Heart left ventricle (tissue), 16 donors: ENCODE measurements at regions not wholly inside any gene's neighbourhood (a gene's known extent, or its start where the extent isn't known, plus 50 kb on each side); places are given as distances from the start of the nearest gene placed in this dataset.

Experiments used
- ATAC-seq, 4 donors: fragments of 200-7000 bp; cut with Tn5 transposase; one replicate each; pipeline ENCODE4 v1.9.1; 2020 to 2022; ENCODE audit warnings: moderate library complexity in 4 of 4, mild to moderate bottlenecking in 3 of 4, moderate number of reproducible peaks in 1 of 4
- DNase-seq, 5 donors: peaks; one replicate each; pipeline ENCODE4 v3.0.0-alpha.2; 2020
- H3K27ac ChIP-seq, 12 donors: fragments of 200-600 bp; sonication (generic) in 4 of 12; one replicate each; pipeline versions ENCODE4 v1.5.0 to v1.8.0; 2016 to 2022; ENCODE audit warnings: mild to moderate bottlenecking in 2 of 12
- H3K27me3 ChIP-seq, 9 donors: fragments of 200-600 bp; sonication (generic) in 2 of 9; one replicate each; pipeline versions ENCODE4 v1.5.1 to v1.8.0; 2016 to 2022; ENCODE audit warnings: mild to moderate bottlenecking in 3 of 9
- H3K36me3 ChIP-seq, 9 donors: fragments of 200-600 bp; sonication (generic) in 2 of 9; one replicate each; pipeline versions ENCODE4 v1.5.0 to v1.8.0; 2018 to 2022; ENCODE audit warnings: mild to moderate bottlenecking in 2 of 9
- H3K4me1 ChIP-seq, 12 donors: fragments of 200-600 bp; sonication (generic) in 4 of 12; one replicate each; pipeline versions ENCODE4 v1.5.0 to v1.8.0; 2016 to 2022; ENCODE audit warnings: mild to moderate bottlenecking in 3 of 12
- H3K4me3 ChIP-seq, 12 donors: fragments of 200-600 bp; sonication (generic) in 4 of 12; one replicate each; pipeline versions ENCODE4 v1.5.0 to v1.8.0; 2017 to 2022; ENCODE audit warnings: mild to moderate bottlenecking in 9 of 12, moderate library complexity in 4 of 12
- H3K9me3 ChIP-seq, 12 donors: fragments of 200-600 bp; sonication (generic) in 4 of 12; one replicate each; pipeline versions ENCODE4 v1.5.0 to v1.8.0; 2016 to 2022; ENCODE audit warnings: mild to moderate bottlenecking in 1 of 12
- POLR2A ChIP-seq, 2 donors: fragments of 450-650 bp; IDR thresholded peaks; one replicate each; pipeline ENCODE4 v1.6.1; 2017; ENCODE audit warnings: antibody characterized with exemption in 2 of 2, mild to moderate bottlenecking in 2 of 2, moderate library complexity in 2 of 2
- WGBS, 4 donors: extraction: QIAGEN DNeasy Blood & Tissue Kit in 2 of 4; methylation state at CpG; one replicate each; pipeline versions ENCODE4 v1.1.5 to v1.1.7; 2013 to 2018; 5-methylcytosine and 5-hydroxymethylcytosine counted together
- intact Hi-C, 10 donors: fragments of 100-400 bp; cut with DNase I; formaldehyde crosslinking; loops; one replicate each; pipeline versions ENCODE4 v1.11.1 to v1.14.2; 2022
- TF ChIP-seq, protein P1 (sequence below), 12 donors: fragments of 200-600 bp; sonication (generic) in 4 of 12; IDR thresholded peaks; one replicate each; pipeline versions ENCODE4 v1.5.0 to v1.8.0; 2018 to 2022; ENCODE audit warnings: antibody characterized with exemption in 12 of 12, mild to moderate bottlenecking in 5 of 12
- donor health status: ischemic (EF 13 %, LVEDD 7.1; RV severe dilation, severe dysfunction).
- donor health status: healthy with polysubstance abuse.
- donor health status: DM: no; HTN: yes; CAD: no.
- donor health status: DM: no; HTN: no; CAD: no.
- donor health status: ischemic (EF 25% LVEDD 6.9; RV normal size, moderate dysfunction).
- donor health status: ischemic (EF 25% LVEDD 5.7; RV mildly dilated, moderate dysfunction).
- donor health status: healthy.
- donor health status: DM: yes; HTN: yes; CAD: no.
- donor health status: ischemic (EF 35%, LVEDD 5.7; RV mildly dilated, moderate dysfunction).
- donor health status: nonischemic (EF 11% LVEDD 7.7; RV severe dilation, severe dysfunction).
- donor health status: DM: yes; HTN: yes; CAD: no.
- donor health status: PGD.
- donor health status: ischemic (EF 29% LVEDD 5.4; RV normal size, mild dysfunction).
- donor health status: nonischemic (EF 23%, LVEDD 6.1; RV moderate dilation, normal function).

DNA sequence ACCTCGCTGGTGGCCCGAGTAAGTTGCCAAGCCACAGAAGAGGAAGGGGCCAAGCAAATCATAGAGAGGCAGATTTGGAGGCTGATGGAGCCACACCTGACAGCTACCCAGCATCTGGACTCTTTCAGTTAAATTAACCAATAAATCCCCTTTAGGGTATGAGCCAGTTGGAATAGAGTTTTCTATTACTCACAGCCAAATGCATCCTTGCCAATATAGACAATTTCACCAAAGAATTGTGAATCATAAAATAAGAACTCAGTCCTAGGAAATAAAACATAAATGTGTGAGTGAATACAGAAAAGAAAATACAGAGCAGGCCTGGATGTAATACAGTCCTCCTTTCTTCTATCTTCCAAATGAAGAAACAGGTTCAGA is 161.6 kb upstream of the ANKRD28 start:
- WGBS, 4 donors: 53 to 66% (median 58%) methylated on average over 2 of the region's 2 CpGs
- Histone ChIP-seq H3K27me3 (no peaks in the 10 kb centered on the region), H3K4me3 (no peak overlapping the region), H3K27ac (peak overlapping the region in 4 of 12 donors; percentile 27 to 46 (median 39)), H3K4me1 (peaks cover 0 to 9% (median 0%) of the 10 kb centered on the region in 12 donors), H3K9me3 (no peaks in the 10 kb centered on the region), H3K36me3 (no peaks in the 10 kb centered on the region)
- TF ChIP-seq POLR2A (IDR thresholded peaks at IDR 0.05): no peak
- TF ChIP-seq, protein P1, sequence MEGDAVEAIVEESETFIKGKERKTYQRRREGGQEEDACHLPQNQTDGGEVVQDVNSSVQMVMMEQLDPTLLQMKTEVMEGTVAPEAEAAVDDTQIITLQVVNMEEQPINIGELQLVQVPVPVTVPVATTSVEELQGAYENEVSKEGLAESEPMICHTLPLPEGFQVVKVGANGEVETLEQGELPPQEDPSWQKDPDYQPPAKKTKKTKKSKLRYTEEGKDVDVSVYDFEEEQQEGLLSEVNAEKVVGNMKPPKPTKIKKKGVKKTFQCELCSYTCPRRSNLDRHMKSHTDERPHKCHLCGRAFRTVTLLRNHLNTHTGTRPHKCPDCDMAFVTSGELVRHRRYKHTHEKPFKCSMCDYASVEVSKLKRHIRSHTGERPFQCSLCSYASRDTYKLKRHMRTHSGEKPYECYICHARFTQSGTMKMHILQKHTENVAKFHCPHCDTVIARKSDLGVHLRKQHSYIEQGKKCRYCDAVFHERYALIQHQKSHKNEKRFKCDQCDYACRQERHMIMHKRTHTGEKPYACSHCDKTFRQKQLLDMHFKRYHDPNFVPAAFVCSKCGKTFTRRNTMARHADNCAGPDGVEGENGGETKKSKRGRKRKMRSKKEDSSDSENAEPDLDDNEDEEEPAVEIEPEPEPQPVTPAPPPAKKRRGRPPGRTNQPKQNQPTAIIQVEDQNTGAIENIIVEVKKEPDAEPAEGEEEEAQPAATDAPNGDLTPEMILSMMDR (IDR thresholded peaks at IDR 0.05): no peak
- no peak for DNase-seq
- intact Hi-C loops: no loop called here
- ATAC-seq: no peak

DNA sequence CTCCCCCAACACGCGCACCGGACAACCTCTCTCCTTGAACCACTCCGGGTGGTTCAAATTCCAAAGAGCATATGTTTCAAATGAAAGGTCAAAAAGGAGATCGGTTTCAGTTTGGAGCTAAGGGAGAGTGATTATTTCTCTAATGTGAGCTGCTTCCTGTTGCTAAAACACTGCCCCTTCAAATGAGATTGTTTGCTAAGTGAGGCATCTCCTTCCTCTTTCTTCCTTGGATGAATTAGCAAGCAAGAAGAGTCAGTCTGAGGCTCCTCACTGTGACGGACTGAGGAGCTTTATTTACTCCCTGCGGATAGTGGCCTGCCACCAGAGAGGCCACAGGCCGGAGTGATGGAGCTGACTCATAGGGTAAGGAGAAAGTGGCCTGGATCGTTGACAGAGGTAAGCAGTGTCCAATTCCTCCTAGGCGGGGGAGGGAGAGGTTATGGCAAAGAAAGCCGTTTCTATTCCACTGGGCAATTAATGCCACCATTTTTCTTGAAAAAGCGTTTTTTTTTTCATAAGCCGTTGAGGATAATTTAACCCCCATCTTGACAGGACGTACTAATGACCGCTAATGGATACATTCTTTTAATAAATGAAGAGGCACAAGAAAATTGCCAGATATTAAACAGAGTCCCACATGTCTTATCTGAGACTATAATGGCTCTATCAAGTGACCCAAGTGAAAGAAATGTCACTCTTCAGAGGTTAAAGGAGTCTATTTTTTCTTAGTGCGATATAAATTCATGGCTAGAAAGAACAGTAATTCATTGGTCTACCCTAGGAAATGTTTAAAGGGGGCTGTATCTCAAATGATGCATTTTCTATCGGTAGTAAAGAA is 167.0 kb upstream of the ANKRD28 start:
- Histone ChIP-seq H3K4me1 (peaks cover 0 to 9% (median 0%) of the 10 kb centered on the region in 12 donors), H3K9me3 (no peaks in the 10 kb centered on the region), H3K36me3 (no peaks in the 10 kb centered on the region), H3K27ac (peak overlapping the region in 5 of 12 donors; percentile 4 to 64 (median 17)), H3K27me3 (no peaks in the 10 kb centered on the region), H3K4me3 (no peak overlapping the region)
- DNase-seq: peak in 1 of 5 donors; percentile 28
- 54 to 61% (median 56%) methylated on average over 17 of the region's 17 CpGs for WGBS, 4 donors
- TF ChIP-seq POLR2A (IDR thresholded peaks at IDR 0.05): no peak
- TF ChIP-seq, protein P1 (IDR thresholded peaks at IDR 0.05): no peak
- peak in 3 of 4 donors; percentile 28 to 56 (median 56) for ATAC-seq
- intact Hi-C loops: loop anchor here in 1 of 10 donors (10.0 kb wide), 1 partner anchor 110 kb away; no protein-coding TSS in a partner anchor

DNA sequence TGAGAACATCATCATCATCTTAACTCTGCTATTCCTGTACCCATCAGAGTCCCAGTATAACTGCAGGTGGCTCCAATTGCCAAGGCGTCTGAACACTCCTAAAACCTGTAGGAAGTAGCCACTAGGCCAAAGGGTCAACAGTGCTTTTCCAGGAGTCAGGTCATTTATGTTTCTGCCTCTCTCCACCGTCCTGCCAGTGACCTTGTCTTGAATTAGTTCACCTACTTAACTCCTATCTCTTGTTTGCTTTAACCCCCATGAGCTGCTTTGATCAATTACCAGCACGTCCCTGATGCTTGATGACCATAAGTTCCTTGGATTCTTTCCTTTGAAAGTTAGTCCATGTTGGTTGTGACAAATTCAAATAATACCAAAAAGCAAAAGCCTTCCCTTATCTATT is 169.8 kb upstream of the ANKRD28 start:
- ATAC-seq (no peak), DNase-seq (no peak)
- Histone ChIP-seq H3K36me3 (no peaks in the 10 kb centered on the region), H3K27me3 (no peaks in the 10 kb centered on the region), H3K27ac (no peak overlapping the region), H3K4me1 (peaks cover 0 to 9% (median 0%) of the 10 kb centered on the region in 12 donors), H3K9me3 (peaks cover 0 to 10% (median 0%) of the 10 kb centered on the region in 12 donors), H3K4me3 (no peak overlapping the region)
- WGBS, 4 donors: 35 to 75% (median 59%) methylated on average over 3 of the region's 3 CpGs
- TF ChIP-seq POLR2A (IDR thresholded peaks at IDR 0.05): no peak
- TF ChIP-seq, protein P1 (IDR thresholded peaks at IDR 0.05): no peak
- intact Hi-C loops: loop anchor here in 1 of 10 donors (10.0 kb wide), 1 partner anchor 113 kb away; no protein-coding TSS in a partner anchor

DNA sequence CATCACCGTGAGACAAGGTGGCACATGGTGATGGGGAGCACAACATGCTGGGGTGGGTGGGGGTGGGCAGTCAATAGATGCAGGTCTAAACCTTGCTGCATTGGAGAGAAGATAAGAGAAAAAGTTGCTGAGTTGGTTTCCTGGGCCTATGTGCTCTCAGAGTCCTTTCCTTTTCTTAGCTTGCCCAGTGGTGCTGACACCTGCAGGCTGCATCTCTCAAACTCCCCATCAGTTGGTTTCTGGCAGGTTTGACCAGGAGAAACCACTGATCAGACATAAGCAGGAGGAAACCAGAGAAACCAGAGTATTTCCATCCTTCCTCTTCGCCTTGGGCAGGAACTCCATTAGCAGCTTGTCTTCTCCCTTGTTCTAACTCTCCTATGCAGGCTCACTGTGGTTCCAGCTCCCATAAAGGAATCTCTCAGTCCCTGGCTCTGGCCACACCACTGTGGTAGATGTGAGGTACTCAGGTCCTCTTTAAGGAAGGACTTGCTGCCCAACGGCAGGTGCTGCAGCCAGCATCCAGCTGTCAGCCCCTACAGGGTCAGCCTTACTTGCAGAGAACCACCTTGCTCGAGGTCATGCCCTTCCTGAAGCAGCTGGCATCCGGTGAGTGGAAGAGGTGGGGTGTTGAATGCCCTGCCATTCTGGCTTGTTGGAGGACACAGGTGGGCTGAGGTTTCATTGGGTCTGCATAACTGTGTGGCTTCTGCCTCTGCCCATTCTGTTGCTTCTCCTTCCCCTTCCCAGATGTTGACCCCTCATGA is 172.3 kb upstream of the ANKRD28 start:
- H3K4me1 ChIP-seq: no peaks in the 10 kb centered on the region
- H3K9me3 ChIP-seq: peaks cover 0 to 10% (median 0%) of the 10 kb centered on the region in 12 donors
- H3K27ac ChIP-seq: no peak overlapping the region
- DNase-seq (no peak), ATAC-seq (no peak)
- no peaks in the 10 kb centered on the region for H3K36me3 ChIP-seq
- no peaks in the 10 kb centered on the region for H3K27me3 ChIP-seq
- intact Hi-C loops: loop anchor here in 2 of 10 donors (10.0 kb wide), 2 partner anchors 105 to 115 kb away; no protein-coding TSS in a partner anchor
- 75 to 94% (median 86%) methylated on average over 5 of the region's 5 CpGs for WGBS, 4 donors
- TF ChIP-seq, protein P1 (IDR thresholded peaks at IDR 0.05): no peak
- no peak for TF ChIP-seq POLR2A (IDR thresholded peaks at IDR 0.05)
- no peak overlapping the region for H3K4me3 ChIP-seq
